ENCODE measurements at regions not wholly inside any gene's neighbourhood (a gene's known extent, or its start where the extent isn't known, plus 50 kb on each side); places are given as distances from the start of the nearest gene placed in this dataset.

- no peaks in the 10 kb centered on the region for H3K4me1 ChIP-seq
- H3K9me3 ChIP-seq = no peaks in the 10 kb centered on the region; the same call in 1 of the 2 replicates
- H3K36me3 ChIP-seq (replicated peaks) = no peaks in the 10 kb centered on the region
- 0 out of 2 replicates have a peak, but pooled peaks cover 1% of the 10 kb centered on the region for H3K27me3 ChIP-seq (ENCODE audit: low read depth)
- no peak for DNase-seq (ENCODE audit: low spot score in 2 of 2)
- H3K4me3 ChIP-seq = no peak overlapping the region
- in situ Hi-C loops (cut with MboI; ENCODE audit: low sequenced_read_pairs) = no loop called here
Measured at GRCh38 chrX:121283921-121284320, 236.5 kb downstream of the GLUD2 start.

DNA sequence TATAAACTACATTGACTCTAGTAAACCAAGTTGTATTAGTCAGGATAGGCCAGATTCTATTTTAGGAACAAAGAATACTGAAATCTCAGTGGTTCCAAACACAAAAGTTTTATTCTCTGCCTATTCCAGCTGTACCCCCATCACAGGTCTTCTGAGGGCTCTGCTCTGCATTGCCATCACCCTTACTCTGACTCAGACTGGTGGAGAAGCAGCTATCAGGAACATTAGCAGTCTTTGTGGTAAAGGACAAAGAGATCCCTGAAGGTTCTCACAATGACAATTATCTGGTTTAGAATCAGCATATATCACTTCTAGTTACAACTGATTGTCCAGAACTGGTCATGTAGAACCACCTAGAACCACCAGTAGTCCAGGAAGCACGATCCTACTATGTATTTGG lies 251.1 kb downstream of the GLUD2 start:
- Histone ChIP-seq H3K4me1 (no peaks in the 10 kb centered on the region), H3K4me3 (no peak overlapping the region), H3K9me3 (no peaks in the 10 kb centered on the region), H3K36me3 (replicated peaks) (no peaks in the 10 kb centered on the region), H3K27me3 (ENCODE audit: low read depth) (no peaks in the 10 kb centered on the region)
- in situ Hi-C loops (cut with MboI; ENCODE audit: low sequenced_read_pairs) = no loop called here
- DNase-seq (ENCODE audit: low spot score in 2 of 2) = no peak

DNA sequence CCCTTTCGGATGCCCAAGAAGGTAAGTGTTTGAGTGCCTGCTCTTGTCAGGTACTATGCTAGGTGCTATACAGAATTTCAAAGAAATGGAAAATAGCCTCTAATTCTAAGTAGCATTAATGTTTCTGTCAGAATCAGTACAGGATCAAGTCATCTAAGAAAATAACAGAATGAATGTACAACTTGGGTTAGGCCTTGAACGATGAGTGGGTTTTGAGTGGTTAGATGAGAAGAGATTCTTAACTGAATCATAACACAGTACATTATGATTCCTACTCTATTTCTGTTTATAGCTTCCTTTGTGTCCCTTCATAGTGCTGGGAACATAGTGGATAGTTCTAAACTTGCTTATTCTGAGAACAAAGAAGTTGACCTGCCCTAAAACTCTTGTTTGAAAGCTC lies 253.9 kb downstream of the GLUD2 start:
- H3K4me1 ChIP-seq = no peaks in the 10 kb centered on the region
- no peaks in the 10 kb centered on the region for H3K27me3 ChIP-seq (ENCODE audit: low read depth)
- no peaks in the 10 kb centered on the region for H3K9me3 ChIP-seq
- DNase-seq (ENCODE audit: low spot score in 2 of 2) = no peak
- H3K36me3 ChIP-seq (replicated peaks) = no peaks in the 10 kb centered on the region
- in situ Hi-C loops (cut with MboI; ENCODE audit: low sequenced_read_pairs) = loop anchor here (25.0 kb wide), 1 partner anchor 261 kb away; no protein-coding TSS in a partner anchor
- H3K4me3 ChIP-seq = no peak overlapping the region

- no peak for DNase-seq (ENCODE audit: low spot score in 2 of 2)
- Histone ChIP-seq H3K4me3 (no peak overlapping the region), H3K36me3 (replicated peaks) (no peaks in the 10 kb centered on the region), H3K9me3 (no peaks in the 10 kb centered on the region), H3K4me1 (no peaks in the 10 kb centered on the region), H3K27me3 (ENCODE audit: low read depth) (no peaks in the 10 kb centered on the region)
- in situ Hi-C loops (cut with MboI; ENCODE audit: low sequenced_read_pairs) = loop anchor here (25.0 kb wide), 1 partner anchor 260 kb away; no protein-coding TSS in a partner anchor
Measured at GRCh38 chrX:121301822-121302221, 254.4 kb downstream of the GLUD2 start.

DNA sequence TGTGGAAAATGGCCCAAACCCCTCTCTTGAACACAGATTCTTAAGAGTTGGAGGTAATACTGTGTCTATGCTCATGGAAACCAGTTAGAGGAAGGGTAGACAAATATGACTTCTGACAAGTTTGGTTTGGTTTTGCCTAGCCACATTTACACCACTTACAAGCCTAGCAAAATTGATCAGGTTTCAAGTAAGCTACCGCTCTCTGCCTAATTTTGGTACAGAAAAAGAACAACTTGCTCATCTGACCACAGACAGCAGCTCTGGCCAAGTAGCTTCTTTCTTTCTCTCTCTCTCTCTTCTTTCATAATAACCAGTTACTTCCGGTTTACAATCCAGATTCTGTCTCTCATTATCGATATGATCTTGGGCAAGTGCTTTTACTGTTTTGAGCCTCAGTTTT lies 260.0 kb downstream of the GLUD2 start:
- no peaks in the 10 kb centered on the region for H3K27me3 ChIP-seq (ENCODE audit: low read depth)
- no peaks in the 10 kb centered on the region for H3K4me1 ChIP-seq
- no peak for DNase-seq (ENCODE audit: low spot score in 2 of 2)
- H3K9me3 ChIP-seq = no peaks in the 10 kb centered on the region
- in situ Hi-C loops (cut with MboI; ENCODE audit: low sequenced_read_pairs) = loop anchor here (25.0 kb wide), 1 partner anchor 255 kb away; no protein-coding TSS in a partner anchor
- no peak overlapping the region for H3K4me3 ChIP-seq
- H3K36me3 ChIP-seq (replicated peaks) = no peaks in the 10 kb centered on the region

GRCh38 chrX:121308276-121308805 lies 260.9 kb downstream of the GLUD2 start:
- H3K36me3 ChIP-seq (replicated peaks) = no peaks in the 10 kb centered on the region
- H3K4me3 ChIP-seq = no peak overlapping the region
- DNase-seq (ENCODE audit: low spot score in 2 of 2) = peak; percentile 59 to 61
- no peaks in the 10 kb centered on the region for H3K27me3 ChIP-seq (ENCODE audit: low read depth)
- in situ Hi-C loops (cut with MboI; ENCODE audit: low sequenced_read_pairs) = loop anchor here (25.0 kb wide), 1 partner anchor 254 kb away; no protein-coding TSS in a partner anchor
- no peaks in the 10 kb centered on the region for H3K9me3 ChIP-seq
- H3K4me1 ChIP-seq = no peaks in the 10 kb centered on the region

DNA sequence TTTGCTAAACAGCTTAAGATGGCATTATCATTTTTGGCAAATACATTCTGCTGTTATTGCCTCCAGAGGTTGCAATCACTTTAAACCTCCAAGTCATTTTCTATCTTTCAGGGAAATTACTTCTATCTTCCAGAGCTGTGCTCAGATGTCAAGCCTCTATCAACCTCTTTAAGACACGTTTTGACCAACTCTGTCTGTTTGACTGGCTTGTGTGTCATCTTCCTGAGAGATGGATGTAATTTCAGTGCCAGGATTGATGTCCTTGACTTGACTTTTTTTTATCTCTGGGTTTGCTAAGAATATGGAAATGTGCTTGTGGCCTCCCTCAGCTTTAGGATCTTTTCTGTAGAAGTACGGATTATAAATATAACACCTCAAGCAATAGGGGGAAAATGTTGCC lies 263.4 kb downstream of the GLUD2 start:
- DNase-seq (ENCODE audit: low spot score in 2 of 2) = no peak
- Histone ChIP-seq H3K4me3 (no peak overlapping the region), H3K4me1 (no peaks in the 10 kb centered on the region), H3K9me3 (no peaks in the 10 kb centered on the region), H3K27me3 (ENCODE audit: low read depth) (no peaks in the 10 kb centered on the region), H3K36me3 (replicated peaks) (no peaks in the 10 kb centered on the region)
- in situ Hi-C loops (cut with MboI; ENCODE audit: low sequenced_read_pairs) = loop anchor here (25.0 kb wide), 1 partner anchor 251 kb away; no protein-coding TSS in a partner anchor

- Histone ChIP-seq H3K36me3 (replicated peaks) (no peaks in the 10 kb centered on the region), H3K4me1 (no peaks in the 10 kb centered on the region), H3K4me3 (no peak overlapping the region), H3K27me3 (ENCODE audit: low read depth) (no peaks in the 10 kb centered on the region), H3K9me3 (no peaks in the 10 kb centered on the region)
- in situ Hi-C loops (cut with MboI; ENCODE audit: low sequenced_read_pairs) = loop anchor here (25.0 kb wide), 1 partner anchor 242 kb away; no protein-coding TSS in a partner anchor
- no peak for DNase-seq (ENCODE audit: low spot score in 2 of 2)
Measured at GRCh38 chrX:121320441-121320840, 273.0 kb downstream of the GLUD2 start.

DNA sequence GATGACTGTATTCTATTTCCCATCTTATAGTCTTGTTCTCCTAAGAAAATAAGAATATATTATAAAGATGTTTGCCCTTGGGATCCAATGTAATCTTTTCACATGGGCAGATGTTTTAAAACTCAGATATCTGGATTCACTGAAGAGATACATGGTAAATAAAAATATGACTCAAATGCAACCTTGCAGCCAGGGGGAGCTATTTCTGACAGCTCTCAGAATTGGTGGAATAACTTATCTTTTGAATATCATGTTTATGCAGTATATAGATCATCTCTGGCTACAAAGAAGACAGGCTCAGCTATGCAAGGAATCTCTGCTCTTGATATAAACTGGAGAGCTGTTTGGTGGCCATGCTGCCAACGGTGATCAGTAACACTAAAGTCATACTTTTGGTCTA lies 274.7 kb downstream of the GLUD2 start:
- in situ Hi-C loops (cut with MboI; ENCODE audit: low sequenced_read_pairs) = loop anchor here (25.0 kb wide), 1 partner anchor 240 kb away; no protein-coding TSS in a partner anchor

GRCh38 chrX:121323337-121323736 lies 275.9 kb downstream of the GLUD2 start:
- no peak overlapping the region for H3K4me3 ChIP-seq
- no peak for DNase-seq (ENCODE audit: low spot score in 2 of 2)
- H3K36me3 ChIP-seq (replicated peaks) = no peaks in the 10 kb centered on the region
- H3K4me1 ChIP-seq = no peaks in the 10 kb centered on the region
- no peaks in the 10 kb centered on the region for H3K27me3 ChIP-seq (ENCODE audit: low read depth)
- in situ Hi-C loops (cut with MboI; ENCODE audit: low sequenced_read_pairs) = loop anchor here (25.0 kb wide), 1 partner anchor 239 kb away; no protein-coding TSS in a partner anchor
- no peaks in the 10 kb centered on the region for H3K9me3 ChIP-seq

More for the DNA sequence above, 274.7 kb downstream of the GLUD2 start:
- peak in 1 of 2 experiments; percentile 50 for DNase-seq (ENCODE audit: low spot score in 2 of 2)
- Histone ChIP-seq H3K9me3 (no peaks in the 10 kb centered on the region), H3K27me3 (ENCODE audit: low read depth) (no peaks in the 10 kb centered on the region), H3K4me3 (no peak overlapping the region), H3K4me1 (no peaks in the 10 kb centered on the region), H3K36me3 (replicated peaks) (no peaks in the 10 kb centered on the region)

GRCh38 chrX:121333942-121334341 lies 286.5 kb downstream of the GLUD2 start:
- in situ Hi-C loops (cut with MboI; ENCODE audit: low sequenced_read_pairs) = no loop called here
- no peaks in the 10 kb centered on the region for H3K27me3 ChIP-seq (ENCODE audit: low read depth)
- no peak for DNase-seq (ENCODE audit: low spot score in 2 of 2)

DNA sequence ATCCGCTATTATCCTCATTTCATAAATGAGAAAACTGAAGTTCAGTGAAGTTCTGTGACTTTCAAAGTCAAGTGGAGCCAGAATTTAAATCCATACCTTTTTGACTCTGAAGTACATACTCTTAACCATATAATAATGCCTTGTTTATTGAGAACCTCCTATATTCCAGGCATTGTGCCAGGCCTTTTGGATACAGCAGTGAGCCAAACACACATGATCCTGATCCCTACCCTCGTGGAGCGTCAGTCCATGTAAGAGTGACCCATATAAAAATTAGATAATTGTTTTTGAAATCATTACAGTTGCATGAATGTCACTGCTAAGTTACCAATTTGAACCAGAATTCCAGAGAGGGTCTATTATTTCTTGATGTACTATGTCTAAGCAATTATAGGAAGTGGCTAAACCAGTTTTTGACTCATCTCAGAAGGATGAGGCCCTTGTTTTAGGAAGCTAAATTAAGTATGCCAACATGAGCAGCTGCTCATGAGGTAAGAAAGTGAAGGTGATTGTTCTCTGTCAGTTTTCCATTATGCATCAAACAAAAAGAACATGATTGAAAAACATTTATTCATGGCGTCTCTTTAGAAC lies 289.5 kb downstream of the GLUD2 start:
- DNase-seq (ENCODE audit: low spot score in 2 of 2) = no peak
- no peaks in the 10 kb centered on the region for H3K36me3 ChIP-seq (replicated peaks)
- in situ Hi-C loops (cut with MboI; ENCODE audit: low sequenced_read_pairs) = no loop called here
- H3K4me1 ChIP-seq = peaks cover 15% of the 10 kb centered on the region
- no peak overlapping the region for H3K4me3 ChIP-seq
- H3K9me3 ChIP-seq = no peaks in the 10 kb centered on the region
- no peaks in the 10 kb centered on the region for H3K27me3 ChIP-seq (ENCODE audit: low read depth)

More at GRCh38 chrX:121333942-121334341, 286.5 kb downstream of the GLUD2 start:
- H3K36me3 ChIP-seq (replicated peaks) = no peaks in the 10 kb centered on the region
- H3K4me3 ChIP-seq = no peak overlapping the region
- no peaks in the 10 kb centered on the region for H3K9me3 ChIP-seq
- peaks cover 15% of the 10 kb centered on the region for H3K4me1 ChIP-seq

DNA sequence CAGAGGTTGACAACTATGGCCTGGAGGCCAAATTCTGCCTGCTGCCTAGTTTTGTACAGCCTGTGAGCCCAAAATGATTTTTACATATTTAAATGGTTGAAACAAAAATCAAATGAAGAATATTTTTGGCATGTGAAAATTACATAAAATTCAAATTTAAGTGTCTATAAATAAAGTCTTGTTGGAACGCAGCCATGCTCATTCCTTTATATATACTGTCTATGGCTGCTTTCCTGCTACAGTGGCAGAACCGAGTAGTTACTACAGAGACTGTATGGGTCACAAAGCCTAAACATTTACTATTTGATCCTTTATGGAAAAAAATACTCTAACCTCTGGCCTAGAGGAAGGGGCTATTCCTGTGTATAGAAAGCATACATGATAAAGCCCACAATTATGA lies 290.4 kb downstream of the GLUD2 start:
- Histone ChIP-seq H3K9me3 (no peaks in the 10 kb centered on the region), H3K27me3 (ENCODE audit: low read depth) (no peaks in the 10 kb centered on the region), H3K36me3 (replicated peaks) (no peaks in the 10 kb centered on the region), H3K4me1 (peaks cover 15% of the 10 kb centered on the region), H3K4me3 (no peak overlapping the region)
- in situ Hi-C loops (cut with MboI; ENCODE audit: low sequenced_read_pairs) = no loop called here
- no peak for DNase-seq (ENCODE audit: low spot score in 2 of 2)

DNA sequence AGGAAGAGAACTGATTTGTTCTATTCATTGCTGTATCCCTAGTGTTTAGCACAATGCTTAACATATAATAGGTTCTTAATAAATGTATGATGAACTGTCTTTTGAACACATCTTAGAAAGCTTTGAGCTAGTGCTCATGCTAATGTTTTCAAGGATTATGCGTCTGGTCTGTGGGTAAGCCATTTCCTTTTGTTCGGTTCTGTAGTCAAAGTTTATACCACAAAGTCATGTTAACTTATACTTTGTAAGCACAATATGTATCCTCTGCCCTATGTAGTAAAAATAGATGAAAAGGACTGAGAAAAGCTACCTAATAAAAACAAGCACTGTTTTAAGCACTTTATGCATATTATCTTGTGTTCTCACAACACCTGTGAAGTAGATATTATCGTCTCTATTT lies 301.9 kb downstream of the GLUD2 start:
- no peaks in the 10 kb centered on the region; the same call in 1 of the 2 replicates for H3K4me1 ChIP-seq
- H3K4me3 ChIP-seq = no peak overlapping the region
- no peak for DNase-seq (ENCODE audit: low spot score in 2 of 2)
- H3K9me3 ChIP-seq = no peaks in the 10 kb centered on the region
- H3K27me3 ChIP-seq (ENCODE audit: low read depth) = no peaks in the 10 kb centered on the region; the same call in 1 of the 2 replicates
- no peaks in the 10 kb centered on the region for H3K36me3 ChIP-seq (replicated peaks)
- in situ Hi-C loops (cut with MboI; ENCODE audit: low sequenced_read_pairs) = no loop called here

Measured in HAP-1 (cell line).